ENCODE measurements at regions not wholly inside any gene's neighbourhood (a gene's known extent, or its start where the extent isn't known, plus 50 kb on each side); places are given as distances from the start of the nearest gene placed in this dataset.

DNA sequence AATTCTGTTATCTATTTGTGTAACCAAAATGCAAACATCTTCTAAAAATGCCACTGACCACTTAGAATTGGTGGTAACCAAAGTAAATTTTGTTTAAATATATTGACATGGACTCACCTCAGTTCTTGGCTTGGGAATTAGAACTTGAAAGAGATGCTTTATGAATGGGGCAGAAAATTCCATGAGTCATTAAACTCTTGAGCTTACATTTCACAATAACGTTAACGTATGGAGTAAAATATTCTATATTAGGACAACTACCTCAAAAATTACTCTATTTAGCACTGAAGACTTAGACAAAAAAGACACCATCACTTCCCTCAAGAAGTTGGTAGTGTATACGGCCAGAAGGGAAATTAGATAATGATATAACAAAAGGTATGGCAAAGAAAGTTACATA is 752.2 kb upstream of the MARCKS start:
- Histone ChIP-seq H3K27ac (no peak overlapping the region), H3K9me3 (no peaks in the 10 kb centered on the region), H3K27me3 (no peaks in the 10 kb centered on the region), H3K4me3 (no peak overlapping the region), H3K4me1 (no peaks in the 10 kb centered on the region), H3K36me3 (no peaks in the 10 kb centered on the region)
- DNase-seq = no peak
- WGBS, 2 donors = 82 to 87% methylated on average over 3 of the region's 3 CpGs
- no peak for TF ChIP-seq CTCF (IDR thresholded peaks at IDR 0.05)
- TF ChIP-seq POLR2A (IDR thresholded peaks at IDR 0.05) = no peak
- intact Hi-C loops (cut with DNase I) = no loop called here

GRCh38 chr6:113110211-113110610 is 746.9 kb upstream of the MARCKS start:
- H3K36me3 ChIP-seq = no peaks in the 10 kb centered on the region
- 77 to 84% methylated on average over 1 of the region's 1 CpG for WGBS, 2 donors
- H3K27ac ChIP-seq = no peak overlapping the region
- TF ChIP-seq CTCF (IDR thresholded peaks at IDR 0.05) (no peak), POLR2A (IDR thresholded peaks at IDR 0.05) (no peak)
- intact Hi-C loops (cut with DNase I) = no loop called here
- no peak for DNase-seq
- no peak overlapping the region for H3K4me3 ChIP-seq
- H3K9me3 ChIP-seq = no peaks in the 10 kb centered on the region
- H3K4me1 ChIP-seq = no peaks in the 10 kb centered on the region
- no peaks in the 10 kb centered on the region for H3K27me3 ChIP-seq

- Histone ChIP-seq H3K9me3 (no peaks in the 10 kb centered on the region), H3K4me3 (no peak overlapping the region), H3K4me1 (no peaks in the 10 kb centered on the region), H3K36me3 (no peaks in the 10 kb centered on the region), H3K27ac (no peak overlapping the region), H3K27me3 (no peaks in the 10 kb centered on the region)
- WGBS, 2 donors = 88 to 99% methylated on average over 2 of the region's 2 CpGs
- DNase-seq = no peak
- intact Hi-C loops (cut with DNase I) = no loop called here
- TF ChIP-seq POLR2A (IDR thresholded peaks at IDR 0.05) (no peak), CTCF (IDR thresholded peaks at IDR 0.05) (no peak)
These were observed 745.6 kb upstream of the MARCKS start for GRCh38 chr6:113111550-113111949.

- DNase-seq = no peak
- H3K27ac ChIP-seq = no peak overlapping the region
- no peaks in the 10 kb centered on the region for H3K4me1 ChIP-seq
- no peaks in the 10 kb centered on the region for H3K9me3 ChIP-seq
- H3K27me3 ChIP-seq = no peaks in the 10 kb centered on the region
- intact Hi-C loops (cut with DNase I) = no loop called here
- no peak for TF ChIP-seq POLR2A (IDR thresholded peaks at IDR 0.05)
- TF ChIP-seq CTCF (IDR thresholded peaks at IDR 0.05) = no peak
- 29 to 37% methylated on average over 2 of the region's 2 CpGs for WGBS, 2 donors
- H3K4me3 ChIP-seq = no peak overlapping the region
- no peaks in the 10 kb centered on the region for H3K36me3 ChIP-seq
These were observed 745.1 kb upstream of the MARCKS start for GRCh38 chr6:113112086-113112485.

DNA sequence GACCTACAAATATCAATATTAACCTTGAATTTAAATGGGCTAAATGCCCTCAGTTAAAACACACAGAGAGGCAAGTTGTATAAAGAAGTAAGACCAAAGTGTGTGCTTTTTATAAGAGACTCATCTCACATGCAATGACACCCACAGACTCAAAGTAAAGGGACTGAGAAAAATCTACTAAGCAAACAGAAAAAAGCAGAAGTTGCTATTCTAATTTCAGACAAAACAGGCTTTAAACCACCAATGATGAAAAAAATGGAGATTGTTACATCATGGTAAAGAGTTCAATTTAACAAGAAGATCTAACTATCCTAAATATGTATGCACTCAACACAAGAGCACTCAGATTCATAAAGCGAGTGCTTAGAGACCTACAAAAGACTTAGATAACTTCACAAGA is 741.9 kb upstream of the MARCKS start:
- H3K9me3 ChIP-seq = no peaks in the 10 kb centered on the region
- 80 to 81% methylated on average over 1 of the region's 1 CpG for whole genome bisulfite sequencing, 2 donors
- no peak overlapping the region for H3K27ac ChIP-seq
- no peak overlapping the region for H3K4me3 ChIP-seq
- no peak for DNase-seq
- no peaks in the 10 kb centered on the region for H3K27me3 ChIP-seq
- TF ChIP-seq POLR2A (IDR thresholded peaks at IDR 0.05) = no peak
- no peak for TF ChIP-seq CTCF (IDR thresholded peaks at IDR 0.05)
- H3K4me1 ChIP-seq = no peaks in the 10 kb centered on the region
- intact Hi-C loops (cut with DNase I) = no loop called here
- no peaks in the 10 kb centered on the region for H3K36me3 ChIP-seq

Measured in esophagus squamous epithelium (tissue), 5 donors.